ENCODE measurements at regions not wholly inside any gene's neighbourhood (a gene's known extent, or its start where the extent isn't known, plus 50 kb on each side); places are given as distances from the start of the nearest gene placed in this dataset.

DNA sequence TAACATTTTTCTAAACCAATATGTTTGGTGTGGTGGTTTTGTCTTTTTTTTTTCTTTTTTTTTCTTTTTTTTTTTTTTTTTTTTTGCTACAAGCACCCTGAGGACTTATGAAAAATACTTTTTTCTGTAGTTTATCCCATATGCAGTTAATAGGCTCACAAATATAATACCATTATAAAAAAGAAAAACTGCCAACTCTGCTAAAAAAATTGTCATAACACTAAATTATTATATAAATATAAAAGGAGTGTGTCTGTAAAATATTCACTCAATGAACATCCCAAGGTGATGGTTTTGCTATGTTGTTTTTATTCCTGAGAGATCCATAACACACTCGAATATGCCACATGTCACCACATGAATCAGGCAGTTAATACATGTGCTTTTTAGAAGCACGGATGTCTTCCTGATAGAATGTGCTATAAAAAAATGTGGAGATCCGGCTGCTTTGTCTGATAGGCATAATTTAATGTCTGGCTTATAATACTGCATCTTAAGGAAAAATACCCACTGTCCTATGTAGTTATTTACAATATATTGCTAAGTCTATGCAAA, 110.7 kb upstream of the ZNF507 start:
- no peak for DNase-seq (ENCODE audit: low read depth in 2 of 2)

DNA sequence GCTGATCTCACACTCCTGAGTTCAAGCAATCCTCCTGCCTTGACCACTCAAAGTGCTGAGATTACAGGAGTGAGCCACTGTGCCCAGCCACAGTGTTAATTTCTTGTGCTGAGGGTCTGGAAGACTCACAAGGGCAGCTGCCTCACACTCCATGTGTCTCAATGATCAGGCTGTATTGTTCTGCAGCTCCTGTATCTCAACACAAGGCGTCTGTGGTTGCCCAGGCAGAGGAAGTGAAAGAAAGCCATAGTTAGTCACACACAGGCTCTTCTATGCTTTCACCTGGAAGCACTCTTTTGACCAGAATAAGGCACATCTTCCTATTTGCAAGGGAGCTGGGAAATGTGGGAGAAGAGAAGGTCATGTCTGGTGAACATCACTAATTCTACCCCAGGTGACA, 107.3 kb upstream of the ZNF507 start:
- DNase-seq (ENCODE audit: low read depth in 2 of 2) = no peak

GRCh38 chr19:32240316-32240715, 105.1 kb upstream of the ZNF507 start:
- DNase-seq (ENCODE audit: low read depth in 2 of 2) = no peak

GRCh38 chr19:32241306-32241705, 104.1 kb upstream of the ZNF507 start:
- DNase-seq (ENCODE audit: low read depth in 2 of 2) = no peak

GRCh38 chr19:32241932-32242710, 103.3 kb upstream of the ZNF507 start:
- DNase-seq (ENCODE audit: low read depth in 2 of 2) = no peak

GRCh38 chr19:32246006-32246405, 99.4 kb upstream of the ZNF507 start:
- DNase-seq (ENCODE audit: low read depth in 2 of 2) = no peak

GRCh38 chr19:32251634-32252332, 93.6 kb upstream of the ZNF507 start:
- no peak for DNase-seq (ENCODE audit: low read depth in 2 of 2)

GRCh38 chr19:32252333-32252669, 93.1 kb upstream of the ZNF507 start:
- DNase-seq (ENCODE audit: low read depth in 2 of 2) = no peak

- DNase-seq (ENCODE audit: low read depth in 2 of 2) = no peak
Measured at GRCh38 chr19:32253683-32254508, 91.5 kb upstream of the ZNF507 start.

- no peak for DNase-seq (ENCODE audit: low read depth in 2 of 2)
Measured at GRCh38 chr19:32254509-32254890, 90.9 kb upstream of the ZNF507 start.

DNA sequence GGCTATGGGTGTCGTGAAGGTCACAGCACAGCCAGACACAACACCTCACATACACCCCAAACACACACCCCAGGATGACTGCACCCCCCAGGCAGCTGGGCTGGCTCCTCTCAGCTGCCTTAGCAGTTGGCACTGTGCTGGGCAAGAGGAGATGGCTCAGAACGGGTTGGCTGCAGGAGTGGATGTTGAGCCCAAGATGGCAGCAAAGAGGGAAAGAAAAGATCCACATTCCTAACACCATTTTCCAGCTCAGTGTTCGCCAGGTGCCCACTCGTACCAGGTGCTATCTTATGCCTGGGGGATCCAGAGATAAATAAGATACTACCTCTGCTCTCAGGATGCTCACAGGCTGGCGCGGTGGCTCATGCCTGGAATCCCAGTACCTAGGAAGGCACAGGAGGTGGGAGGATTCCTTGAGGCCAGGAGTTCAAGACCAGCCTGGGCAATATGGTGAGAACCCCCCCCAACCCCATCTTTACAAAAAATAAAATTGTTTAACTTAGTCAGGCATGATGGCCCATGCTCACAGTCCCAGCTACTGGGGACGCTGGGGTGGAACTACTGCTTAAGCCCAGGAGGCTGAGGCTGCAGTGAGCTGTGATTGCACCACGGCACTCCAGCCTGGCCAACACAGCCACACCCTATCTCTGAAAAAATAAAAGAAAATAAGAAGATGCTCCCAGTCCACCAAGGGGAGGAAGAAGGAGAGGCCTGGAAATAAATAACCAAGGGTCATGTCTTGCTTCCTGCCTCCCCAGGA, 89.7 kb upstream of the ZNF507 start:
- no peak for DNase-seq (ENCODE audit: low read depth in 2 of 2)

- DNase-seq (ENCODE audit: low read depth in 2 of 2) = no peak
Measured at GRCh38 chr19:32256341-32256975, 89.0 kb upstream of the ZNF507 start.

GRCh38 chr19:32257326-32258073, 87.9 kb upstream of the ZNF507 start:
- no peak for DNase-seq (ENCODE audit: low read depth in 2 of 2)

DNA sequence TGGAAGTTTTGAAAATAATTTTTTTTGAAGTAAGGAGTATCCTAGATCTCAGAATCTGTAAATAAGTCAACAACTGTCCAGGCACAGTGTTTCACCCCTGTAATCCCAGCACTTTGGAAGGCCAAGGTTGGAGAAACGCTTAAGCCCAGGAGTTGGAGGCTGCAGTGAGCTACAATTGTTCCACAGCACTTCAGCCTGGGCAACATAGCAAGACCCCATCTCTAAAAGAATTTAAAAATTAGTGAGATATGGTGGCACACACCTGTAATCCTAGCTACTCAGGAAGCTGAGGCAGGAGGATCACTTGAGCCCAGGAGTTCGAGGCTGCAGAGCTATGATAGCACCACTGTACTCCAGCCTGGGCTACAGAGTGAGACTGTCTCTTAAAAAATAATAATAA, 87.2 kb upstream of the ZNF507 start:
- no peak for DNase-seq (ENCODE audit: low read depth in 2 of 2)

DNA sequence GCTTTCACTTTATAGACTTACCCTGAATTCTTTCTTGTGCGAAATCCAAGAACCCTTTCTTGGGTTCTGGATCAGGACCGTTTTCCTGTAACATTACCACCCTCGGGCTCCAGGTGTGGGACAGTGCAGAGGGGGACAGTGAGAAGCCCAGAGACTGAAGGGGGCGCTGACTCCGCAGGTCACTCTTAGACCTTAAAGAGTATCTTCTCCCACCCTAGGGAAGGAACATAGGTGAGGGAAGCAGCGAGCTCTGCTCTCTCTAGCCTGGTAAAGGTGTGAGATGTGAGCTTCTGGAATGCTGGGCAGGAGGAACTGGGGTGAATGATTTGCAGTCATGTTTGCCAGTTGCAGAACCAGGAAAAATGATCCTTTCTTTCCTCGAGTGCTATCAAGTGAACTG, 80.8 kb upstream of the ZNF507 start:
- no peak for DNase-seq (ENCODE audit: low read depth in 2 of 2)

GRCh38 chr19:32265995-32266394, 79.4 kb upstream of the ZNF507 start:
- DNase-seq (ENCODE audit: low read depth in 2 of 2) = no peak

DNA sequence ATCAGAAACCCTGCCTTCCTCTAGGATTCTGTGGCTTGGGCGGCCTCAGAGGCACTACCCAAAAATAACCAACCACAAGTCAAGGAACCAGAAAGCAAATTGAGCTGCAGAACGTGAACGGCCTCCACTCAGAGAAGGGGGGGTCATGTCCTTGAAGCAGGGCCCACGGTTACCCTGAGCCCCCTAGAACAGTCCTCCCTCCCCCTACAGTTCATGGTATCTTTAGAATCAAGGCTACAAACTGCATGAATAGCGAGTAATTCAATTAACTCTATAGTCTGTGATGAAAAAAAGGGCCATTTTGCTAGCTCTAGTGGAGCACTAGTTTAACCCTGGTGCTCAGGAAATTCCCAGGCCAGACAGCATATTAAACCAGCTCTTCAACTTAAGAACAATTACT, 79.0 kb upstream of the ZNF507 start:
- no peak for DNase-seq (ENCODE audit: low read depth in 2 of 2)

GRCh38 chr19:32268381-32268780, 77.0 kb upstream of the ZNF507 start:
- no peak for DNase-seq (ENCODE audit: low read depth in 2 of 2)

- no peak for DNase-seq (ENCODE audit: low read depth in 2 of 2)
Measured at GRCh38 chr19:32269831-32270230, 75.6 kb upstream of the ZNF507 start.

GRCh38 chr19:32273483-32273882, 71.9 kb upstream of the ZNF507 start:
- no peak for DNase-seq (ENCODE audit: low read depth in 2 of 2)

Measured in activated CD8-positive, alpha-beta memory T cell treated with anti-CD3 and anti-CD28 coated beads for 4 hours (primary cell).